ENCODE measurements at regions not wholly inside any gene's neighbourhood (a gene's known extent, or its start where the extent isn't known, plus 50 kb on each side); places are given as distances from the start of the nearest gene placed in this dataset.

GRCh38 chr4:176539785-176540175 lies 220.0 kb downstream of the SPCS3 start:
- no peak overlapping the region for H3K23ac ChIP-seq (ENCODE audit: low read length)
- H3K79me2 ChIP-seq (ENCODE audit: control insufficient read depth, insufficient read depth, low read length, poor library complexity): no peaks in the 10 kb centered on the region
- no peaks in the 10 kb centered on the region for H3K4me1 ChIP-seq (ENCODE audit: control insufficient read depth in 1 of 2, insufficient read depth in 2 of 2, low read length in 2 of 2)
- H3K9me3 ChIP-seq (ENCODE audit: insufficient read depth, low read depth, low read length): no peaks in the 10 kb centered on the region
- H3K9ac ChIP-seq (ENCODE audit: low read length): no peak overlapping the region
- H3K27ac ChIP-seq (ENCODE audit: low read depth, low read length): no peak overlapping the region
- no peak overlapping the region for H2BK12ac ChIP-seq (ENCODE audit: low read length)
- H3K4me3 ChIP-seq (ENCODE audit: low read depth, low read length): no peak overlapping the region
- no peak overlapping the region for H4K12ac ChIP-seq (ENCODE audit: low read depth, low read length)
- no peak overlapping the region for H3K4ac ChIP-seq (ENCODE audit: low read depth, low read length)
- no peak overlapping the region for H2BK5ac ChIP-seq (ENCODE audit: low read depth, low read length, poor library complexity)
- H3K27me3 ChIP-seq (ENCODE audit: insufficient read depth, low read length): no peaks in the 10 kb centered on the region
- H3K14ac ChIP-seq (ENCODE audit: low read length): no peak overlapping the region
- H4K8ac ChIP-seq (ENCODE audit: low read depth, low read length): no peak overlapping the region
- no peaks in the 10 kb centered on the region for H3K79me1 ChIP-seq (ENCODE audit: low read length)
- no peak overlapping the region for H2AFZ ChIP-seq (ENCODE audit: insufficient read depth, low read length, poor library complexity)
- no peak overlapping the region for H3K4me2 ChIP-seq (ENCODE audit: low read length)
- no peak overlapping the region for H3K18ac ChIP-seq (ENCODE audit: low read length)
- H2BK120ac ChIP-seq (ENCODE audit: insufficient read depth, low read length, poor library complexity): no peak overlapping the region
- H3K36me3 ChIP-seq (ENCODE audit: control insufficient read depth in 1 of 2, insufficient read depth in 2 of 2, low read length in 2 of 2): no peaks in the 10 kb centered on the region
- no peak for DNase-seq
- no peak overlapping the region for H2AK5ac ChIP-seq (ENCODE audit: low read length)
- no peak overlapping the region for H4K91ac ChIP-seq (ENCODE audit: low read depth, low read length)

GRCh38 chr4:176540814-176541213 lies 221.0 kb downstream of the SPCS3 start:
- H3K4me2 ChIP-seq (ENCODE audit: low read length): no peak overlapping the region
- no peaks in the 10 kb centered on the region for H3K9me3 ChIP-seq (ENCODE audit: insufficient read depth, low read depth, low read length)
- no peaks in the 10 kb centered on the region for H3K27me3 ChIP-seq (ENCODE audit: insufficient read depth, low read length)
- no peaks in the 10 kb centered on the region for H3K36me3 ChIP-seq (ENCODE audit: control insufficient read depth in 1 of 2, insufficient read depth in 2 of 2, low read length in 2 of 2)
- no peak overlapping the region for H3K4ac ChIP-seq (ENCODE audit: low read depth, low read length)
- no peak overlapping the region for H4K8ac ChIP-seq (ENCODE audit: low read depth, low read length)
- H4K91ac ChIP-seq (ENCODE audit: low read depth, low read length): no peak overlapping the region
- no peak overlapping the region for H2AFZ ChIP-seq (ENCODE audit: insufficient read depth, low read length, poor library complexity)
- H3K23ac ChIP-seq (ENCODE audit: low read length): no peak overlapping the region
- H3K14ac ChIP-seq (ENCODE audit: low read length): no peak overlapping the region
- no peak for DNase-seq
- no peak overlapping the region for H3K9ac ChIP-seq (ENCODE audit: low read length)
- H3K27ac ChIP-seq (ENCODE audit: low read depth, low read length): no peak overlapping the region
- H2BK5ac ChIP-seq (ENCODE audit: low read depth, low read length, poor library complexity): no peak overlapping the region
- H3K4me1 ChIP-seq (ENCODE audit: control insufficient read depth in 1 of 2, insufficient read depth in 2 of 2, low read length in 2 of 2): no peaks in the 10 kb centered on the region
- H2BK12ac ChIP-seq (ENCODE audit: low read length): no peak overlapping the region
- no peak overlapping the region for H4K12ac ChIP-seq (ENCODE audit: low read depth, low read length)
- no peak overlapping the region for H2BK120ac ChIP-seq (ENCODE audit: insufficient read depth, low read length, poor library complexity)
- H3K79me1 ChIP-seq (ENCODE audit: low read length): no peaks in the 10 kb centered on the region
- no peak overlapping the region for H3K18ac ChIP-seq (ENCODE audit: low read length)
- H2AK5ac ChIP-seq (ENCODE audit: low read length): no peak overlapping the region
- H3K79me2 ChIP-seq (ENCODE audit: control insufficient read depth, insufficient read depth, low read length, poor library complexity): no peaks in the 10 kb centered on the region
- WGBS (ENCODE audit: extremely low coverage, insufficient coverage, insufficient read length): no CpG with 5 or more reads among the region's 2 CpGs
- H3K4me3 ChIP-seq (ENCODE audit: low read depth, low read length): no peak overlapping the region

- peak in 1 of 2 donors; percentile 12 for DNase-seq
- Histone ChIP-seq H3K9me3 (ENCODE audit: insufficient read depth, low read depth, low read length) (no peaks in the 10 kb centered on the region), H4K8ac (ENCODE audit: low read depth, low read length) (no peak overlapping the region), H2BK12ac (ENCODE audit: low read length) (no peak overlapping the region), H2BK5ac (ENCODE audit: low read depth, low read length, poor library complexity) (no peak overlapping the region), H3K79me1 (ENCODE audit: low read length) (no peaks in the 10 kb centered on the region), H2AK5ac (ENCODE audit: low read length) (no peak overlapping the region), H4K91ac (ENCODE audit: low read depth, low read length) (no peak overlapping the region), H3K36me3 (ENCODE audit: control insufficient read depth in 1 of 2, insufficient read depth in 2 of 2, low read length in 2 of 2) (no peaks in the 10 kb centered on the region), H3K27me3 (ENCODE audit: insufficient read depth, low read length) (no peaks in the 10 kb centered on the region), H4K12ac (ENCODE audit: low read depth, low read length) (no peak overlapping the region), H3K27ac (ENCODE audit: low read depth, low read length) (no peak overlapping the region), H2AFZ (ENCODE audit: insufficient read depth, low read length, poor library complexity) (no peak overlapping the region), H3K23ac (ENCODE audit: low read length) (no peak overlapping the region), H3K4me2 (ENCODE audit: low read length) (no peak overlapping the region), H3K4me1 (ENCODE audit: control insufficient read depth in 1 of 2, insufficient read depth in 2 of 2, low read length in 2 of 2) (no peaks in the 10 kb centered on the region), H2BK120ac (ENCODE audit: insufficient read depth, low read length, poor library complexity) (no peak overlapping the region), H3K18ac (ENCODE audit: low read length) (no peak overlapping the region), H3K79me2 (ENCODE audit: control insufficient read depth, insufficient read depth, low read length, poor library complexity) (no peaks in the 10 kb centered on the region), H3K4me3 (ENCODE audit: low read depth, low read length) (no peak overlapping the region), H3K14ac (ENCODE audit: low read length) (no peak overlapping the region), H3K4ac (ENCODE audit: low read depth, low read length) (no peak overlapping the region), H3K9ac (ENCODE audit: low read length) (no peak overlapping the region)
- no CpG with 5 or more reads among the region's 4 CpGs for WGBS (ENCODE audit: extremely low coverage, insufficient coverage, insufficient read length)
Measured at GRCh38 chr4:176545872-176546271, 226.1 kb downstream of the SPCS3 start.

GRCh38 chr4:176546975-176547374 lies 227.2 kb downstream of the SPCS3 start:
- Histone ChIP-seq H4K8ac (ENCODE audit: low read depth, low read length) (no peak overlapping the region), H2BK5ac (ENCODE audit: low read depth, low read length, poor library complexity) (no peak overlapping the region), H3K18ac (ENCODE audit: low read length) (no peak overlapping the region), H3K27me3 (ENCODE audit: insufficient read depth, low read length) (no peaks in the 10 kb centered on the region), H3K4me3 (ENCODE audit: low read depth, low read length) (no peak overlapping the region), H3K23ac (ENCODE audit: low read length) (no peak overlapping the region), H4K91ac (ENCODE audit: low read depth, low read length) (no peak overlapping the region), H3K79me1 (ENCODE audit: low read length) (no peaks in the 10 kb centered on the region), H3K4ac (ENCODE audit: low read depth, low read length) (no peak overlapping the region), H3K9me3 (ENCODE audit: insufficient read depth, low read depth, low read length) (no peaks in the 10 kb centered on the region), H3K9ac (ENCODE audit: low read length) (no peak overlapping the region), H3K14ac (ENCODE audit: low read length) (no peak overlapping the region), H3K79me2 (ENCODE audit: control insufficient read depth, insufficient read depth, low read length, poor library complexity) (no peaks in the 10 kb centered on the region), H3K4me2 (ENCODE audit: low read length) (no peak overlapping the region), H2AFZ (ENCODE audit: insufficient read depth, low read length, poor library complexity) (no peak overlapping the region), H3K36me3 (ENCODE audit: control insufficient read depth in 1 of 2, insufficient read depth in 2 of 2, low read length in 2 of 2) (no peaks in the 10 kb centered on the region), H3K4me1 (ENCODE audit: control insufficient read depth in 1 of 2, insufficient read depth in 2 of 2, low read length in 2 of 2) (peaks cover 0 to 2% of the 10 kb centered on the region in 2 experiments), H2BK120ac (ENCODE audit: insufficient read depth, low read length, poor library complexity) (no peak overlapping the region), H4K12ac (ENCODE audit: low read depth, low read length) (no peak overlapping the region), H2AK5ac (ENCODE audit: low read length) (no peak overlapping the region), H2BK12ac (ENCODE audit: low read length) (no peak overlapping the region), H3K27ac (ENCODE audit: low read depth, low read length) (no peak overlapping the region)
- WGBS (ENCODE audit: extremely low coverage, insufficient coverage, insufficient read length): no CpG with 5 or more reads among the region's 3 CpGs
- DNase-seq: no peak
